Fibroblast of gingiva (primary cell): ENCODE measurements at regions not wholly inside any gene's neighbourhood (a gene's known extent, or its start where the extent isn't known, plus 50 kb on each side); places are given as distances from the start of the nearest gene placed in this dataset.
"Not testable (repeated sequence)": the region's sequence is repeated elsewhere in the genome, so short reads cannot be mapped to it uniquely, and the experiment has no call there.

Experiments
- DNase-seq: peaks from one replicate; pipeline ENCODE4 v3.0.0-alpha.2; 2011; ENCODE audit warnings: low read depth

DNA sequence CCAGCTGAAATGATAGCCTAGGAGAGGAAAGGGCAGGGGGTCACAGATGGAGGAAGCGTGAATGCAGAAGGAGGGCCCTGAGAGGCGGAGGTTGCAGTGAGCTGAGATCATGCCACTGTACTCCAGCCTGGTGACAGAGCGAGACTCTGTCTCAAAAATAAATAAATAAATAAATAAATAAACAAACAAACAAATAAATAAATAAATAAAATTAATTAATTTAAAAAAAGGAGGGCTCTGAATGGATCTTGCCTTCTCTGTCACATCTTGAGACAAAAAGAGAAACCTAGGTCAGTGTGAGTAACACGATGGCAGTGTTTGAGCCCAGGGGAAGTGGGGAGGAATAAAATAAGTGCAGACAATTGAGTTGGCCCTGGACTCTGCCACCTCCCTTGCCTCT is 182.3 kb upstream of the DAAM1 start:
- DNase-seq = not testable (repeated sequence)

DNA sequence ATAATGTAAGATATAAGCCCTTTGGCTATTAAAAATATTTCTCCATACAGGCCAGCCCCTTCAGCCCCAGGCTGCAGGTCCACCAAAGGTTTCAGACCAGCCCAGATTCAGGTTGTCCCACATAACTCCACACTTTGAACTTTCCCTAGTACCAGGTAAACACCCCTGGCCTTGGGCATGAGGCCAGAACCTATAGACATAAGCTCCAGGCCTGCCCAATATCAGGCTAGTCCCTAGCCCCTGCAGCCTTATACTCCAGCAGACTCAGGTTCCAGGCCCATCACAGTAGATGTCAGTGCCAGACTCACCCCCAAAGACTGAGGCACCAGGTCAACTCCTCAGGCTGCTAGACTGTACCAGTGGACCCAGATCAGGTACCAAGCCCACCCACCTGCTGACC is 178.5 kb upstream of the DAAM1 start:
- no peak for DNase-seq

DNA sequence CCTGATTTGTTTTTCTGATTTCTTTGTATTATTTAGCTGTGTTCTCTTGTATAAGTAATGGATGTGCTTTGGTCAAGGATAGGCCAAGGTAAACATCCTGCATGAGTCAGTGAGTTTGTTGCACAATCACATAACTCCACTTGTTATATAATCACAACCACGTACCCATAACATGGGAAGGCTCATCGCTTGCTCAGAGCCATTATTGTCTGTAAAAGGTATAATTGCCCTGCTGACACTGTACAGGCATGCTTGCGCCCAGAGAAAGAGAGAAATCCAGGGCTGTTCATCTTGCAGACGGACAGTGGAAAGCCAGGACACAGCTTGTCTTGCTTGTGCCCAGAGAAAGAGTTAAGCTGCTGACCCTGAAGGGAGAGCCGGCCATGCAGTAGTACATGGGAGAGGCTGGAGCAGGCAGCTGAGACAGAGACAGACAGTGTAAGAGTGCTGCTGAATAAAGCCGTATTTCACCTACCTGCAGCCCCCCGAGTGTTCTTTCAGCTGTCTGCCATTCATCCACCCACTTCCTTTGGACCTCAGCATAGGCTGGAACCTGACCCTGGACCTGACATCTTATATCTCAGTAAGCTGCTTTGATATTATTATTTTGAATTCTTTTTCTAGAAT is 174.7 kb upstream of the DAAM1 start:
- no peak for DNase-seq

DNA sequence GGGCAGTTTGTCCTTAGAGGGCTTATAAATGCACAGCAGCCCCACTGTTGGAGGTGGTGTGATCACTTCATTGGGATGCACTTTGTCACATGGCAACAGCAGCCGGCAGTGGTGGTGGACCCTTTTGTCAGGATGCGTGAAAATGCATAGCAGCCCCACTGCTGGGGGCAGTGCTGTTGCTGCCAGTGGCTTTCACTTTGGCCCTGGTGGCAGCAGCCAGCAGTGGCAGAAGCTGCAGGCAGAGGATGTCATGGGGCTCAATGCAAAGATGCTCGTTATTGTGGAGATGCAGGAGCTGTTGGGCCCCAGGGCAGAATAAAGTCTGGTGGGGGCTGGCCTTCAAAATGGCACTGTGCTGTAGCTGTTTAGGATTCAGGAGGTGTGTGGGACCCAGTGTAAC is 173.0 kb upstream of the DAAM1 start:
- DNase-seq = no peak

DNA sequence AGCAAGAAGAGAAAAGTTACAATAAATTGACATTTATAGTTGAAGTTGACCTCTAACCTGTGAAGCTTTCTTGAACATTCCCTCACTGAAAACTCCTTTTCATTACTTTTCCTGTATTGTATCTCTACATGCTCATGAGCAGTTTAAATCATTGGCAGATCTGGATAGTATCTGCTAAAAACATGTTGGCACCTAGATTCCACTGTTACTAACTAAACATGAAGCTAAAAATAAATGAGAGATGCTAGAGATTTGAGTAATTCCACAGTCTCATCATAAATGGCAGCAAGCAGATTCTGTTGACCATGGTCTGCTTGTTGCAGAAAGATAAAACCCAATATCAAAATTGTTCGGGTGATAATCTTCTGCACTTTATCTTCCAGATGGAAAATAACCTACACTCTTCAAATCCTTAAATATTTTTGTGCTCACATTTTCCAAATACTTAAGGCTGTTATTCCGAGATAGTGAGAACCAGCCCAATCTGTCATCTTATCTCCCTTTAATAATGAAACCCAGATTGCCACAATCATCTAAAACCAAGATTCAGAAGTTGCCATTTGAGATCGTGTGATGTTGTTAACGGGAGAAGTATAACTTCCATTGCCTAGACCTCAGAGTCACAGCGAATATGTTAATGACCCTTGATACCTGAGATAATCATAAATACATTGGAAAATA is 171.0 kb upstream of the DAAM1 start:
- DNase-seq = no peak

DNA sequence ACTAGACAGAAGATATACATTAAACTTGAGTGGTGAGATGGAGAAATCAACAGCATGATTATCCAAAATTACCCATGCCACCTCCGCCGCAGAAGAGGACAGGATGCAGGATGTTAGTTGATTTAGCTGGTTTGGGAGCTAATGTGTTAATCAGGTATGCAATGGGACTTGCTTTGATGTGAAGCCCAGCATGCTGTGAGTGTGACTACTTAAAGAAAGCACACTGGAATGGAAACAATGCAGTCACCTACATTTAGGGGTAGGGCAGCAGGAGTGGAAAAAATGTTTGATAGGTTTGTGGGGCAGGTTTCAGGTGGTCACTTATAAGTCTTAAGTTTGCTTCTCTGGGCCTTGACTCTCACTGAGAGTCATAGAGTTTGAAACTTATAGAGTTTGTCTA is 170.0 kb upstream of the DAAM1 start:
- no peak for DNase-seq

DNA sequence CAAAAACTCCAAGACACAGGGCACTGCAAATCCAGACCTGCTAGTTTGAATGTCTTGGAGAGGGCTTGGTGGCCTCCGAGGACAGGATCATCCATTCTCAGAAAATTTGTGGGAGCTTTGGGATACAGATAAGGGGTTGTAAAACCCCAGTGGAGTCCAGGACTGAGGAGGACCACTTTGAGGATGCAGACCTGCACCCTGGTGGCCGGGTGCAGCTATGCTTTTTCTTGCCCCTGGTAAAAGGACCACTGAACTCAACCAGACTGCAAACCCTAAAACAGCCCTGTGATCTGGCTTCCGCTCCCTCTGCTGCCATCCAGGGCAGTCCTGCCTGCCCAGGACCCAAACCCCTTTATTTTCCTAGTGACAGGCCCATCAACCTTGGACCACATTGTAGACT is 169.5 kb upstream of the DAAM1 start:
- no peak for DNase-seq

DNA sequence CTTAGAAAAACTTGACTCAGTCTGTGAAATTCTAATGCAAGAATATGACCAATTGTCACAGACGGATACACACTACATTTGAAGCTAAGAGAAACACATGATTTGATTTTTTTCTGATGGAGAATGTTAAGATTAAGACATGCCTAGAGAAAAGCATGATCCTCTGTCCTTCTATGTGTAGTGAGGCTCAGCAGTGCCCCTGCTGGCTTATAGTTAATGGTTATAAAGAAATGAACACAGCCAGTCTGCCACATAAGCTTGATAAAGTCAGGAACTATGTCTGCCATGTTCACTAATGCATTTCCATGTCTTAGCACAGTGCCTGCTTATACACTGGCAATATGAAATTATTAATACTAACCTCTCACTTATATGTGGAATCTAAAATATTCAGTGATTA is 168.1 kb upstream of the DAAM1 start:
- DNase-seq = peak; percentile 26

DNA sequence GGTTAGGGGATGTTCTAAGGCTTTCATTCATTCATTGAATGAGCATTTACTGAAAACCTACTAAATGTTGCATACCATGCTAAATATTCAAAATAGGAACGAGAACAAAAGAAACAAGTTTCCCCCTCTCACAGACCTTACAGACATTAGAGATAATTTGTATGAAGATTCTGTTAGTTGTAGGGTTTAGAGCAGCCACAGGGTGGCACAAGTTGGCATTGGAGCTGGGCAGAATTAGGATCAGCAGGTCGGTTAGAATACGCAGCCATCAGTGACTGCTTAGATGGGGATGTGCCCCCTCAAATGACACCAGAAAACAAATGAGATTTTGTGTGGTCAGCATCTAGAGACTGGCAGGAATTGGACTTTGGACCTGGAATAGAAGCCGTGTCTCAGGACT is 166.3 kb upstream of the DAAM1 start:
- no peak for DNase-seq

DNA sequence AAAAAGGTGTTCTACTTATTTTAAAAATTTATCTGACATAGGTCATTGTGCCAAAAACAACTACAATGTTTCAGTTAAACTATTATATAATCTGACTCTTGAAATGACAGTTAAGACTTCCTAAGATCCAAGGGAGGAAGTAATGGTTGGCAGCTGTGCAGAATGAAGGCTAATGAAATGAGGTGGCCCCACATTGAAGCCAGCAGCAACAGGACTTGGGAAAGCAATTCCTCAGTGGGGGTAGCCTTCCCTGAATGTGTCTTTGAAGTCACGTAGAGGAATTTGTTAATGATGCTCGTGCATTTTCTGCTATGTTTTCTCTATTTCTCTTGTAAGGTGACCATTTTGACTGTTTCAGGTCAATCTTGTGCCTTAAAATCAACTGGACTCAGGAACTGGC is 162.4 kb upstream of the DAAM1 start:
- no peak for DNase-seq

DNA sequence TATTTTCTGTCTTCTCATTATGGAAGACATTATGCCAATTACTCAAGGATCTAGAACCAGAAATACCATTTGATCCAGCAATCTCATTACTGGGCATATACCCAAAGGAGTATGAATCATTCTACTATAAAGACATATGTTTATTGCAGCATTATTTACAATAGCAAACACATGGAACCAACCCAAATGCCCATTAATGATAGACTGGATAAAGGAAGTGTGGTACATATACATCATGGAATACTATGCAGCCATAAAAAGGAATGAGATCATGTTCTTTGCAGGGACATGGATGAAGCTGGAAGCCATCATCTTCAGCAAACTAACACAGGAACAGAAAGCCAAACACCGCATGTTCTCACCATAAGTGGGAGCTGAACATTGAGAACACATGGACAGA is 161.8 kb upstream of the DAAM1 start:
- DNase-seq = peak; percentile 14

DNA sequence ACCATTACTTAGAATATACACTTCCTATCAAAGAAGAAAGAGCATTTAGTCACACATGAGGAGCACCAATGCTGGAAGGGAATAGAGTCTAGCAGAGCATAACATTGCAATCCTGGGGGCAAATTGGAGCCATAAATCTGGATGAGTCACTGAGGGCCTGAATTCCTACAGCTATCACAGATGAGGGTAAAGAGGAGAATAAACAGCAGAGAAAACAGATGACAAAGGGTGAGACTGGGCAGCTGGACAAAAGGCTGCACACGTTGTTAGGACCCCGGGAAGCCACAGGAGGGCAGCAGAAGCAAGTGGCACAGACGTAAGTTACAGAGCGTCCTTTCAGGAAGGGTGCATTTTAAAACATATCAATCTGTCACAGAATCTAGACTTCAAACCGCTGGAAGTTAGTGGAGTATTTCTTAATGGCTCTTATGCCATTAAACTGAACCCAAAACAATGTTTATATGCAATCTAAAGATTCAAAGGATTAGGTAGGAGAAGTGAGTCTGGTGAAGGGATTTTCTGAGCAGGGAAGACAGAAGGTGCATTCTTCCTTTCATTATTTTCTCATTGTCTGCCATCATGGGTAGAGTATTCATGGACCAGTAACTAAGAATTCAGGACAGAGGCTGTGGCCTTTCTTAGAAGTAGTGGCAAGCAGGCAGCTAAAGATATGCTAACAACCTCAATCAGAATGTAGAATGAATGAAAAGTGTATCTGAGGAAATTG is 159.8 kb upstream of the DAAM1 start:
- DNase-seq = peak; percentile 78

DNA sequence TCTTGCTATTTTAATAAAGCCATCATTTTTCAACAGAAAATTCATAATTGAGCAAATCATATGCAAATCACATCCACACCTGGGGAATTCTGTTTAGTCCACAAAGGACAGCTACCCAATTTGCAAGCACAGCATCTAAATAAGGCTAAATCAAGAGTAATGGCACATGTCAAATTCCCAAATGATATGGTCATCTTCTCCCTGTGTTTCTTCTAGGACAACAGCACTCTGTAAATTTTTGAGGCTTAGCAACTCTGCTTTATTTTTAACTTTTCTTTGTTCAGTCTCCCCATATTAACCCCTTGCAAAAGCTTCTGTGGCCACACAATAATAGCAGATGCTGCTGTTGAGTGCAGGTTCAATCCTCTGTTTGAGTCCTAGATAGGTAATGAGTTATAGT is 155.6 kb upstream of the DAAM1 start:
- DNase-seq = no peak

DNA sequence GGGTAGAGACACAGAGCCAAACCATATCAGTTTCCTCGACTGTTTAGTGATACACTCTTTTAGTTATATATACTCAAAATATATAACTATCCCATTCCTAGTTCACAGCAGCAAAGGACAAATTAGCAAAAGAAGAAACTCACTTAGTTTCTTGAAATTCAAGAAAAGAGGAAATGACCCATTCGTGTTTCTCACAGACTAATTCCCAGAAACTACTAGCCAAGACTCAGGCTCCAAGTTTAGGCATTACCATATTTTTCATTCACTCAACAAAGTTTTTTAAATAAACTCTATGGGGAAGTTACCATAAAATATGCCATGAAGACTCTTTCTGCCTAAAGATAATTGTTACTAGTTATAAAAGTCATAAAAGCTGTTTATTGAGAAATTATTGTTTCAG is 152.3 kb upstream of the DAAM1 start:
- no peak for DNase-seq

DNA sequence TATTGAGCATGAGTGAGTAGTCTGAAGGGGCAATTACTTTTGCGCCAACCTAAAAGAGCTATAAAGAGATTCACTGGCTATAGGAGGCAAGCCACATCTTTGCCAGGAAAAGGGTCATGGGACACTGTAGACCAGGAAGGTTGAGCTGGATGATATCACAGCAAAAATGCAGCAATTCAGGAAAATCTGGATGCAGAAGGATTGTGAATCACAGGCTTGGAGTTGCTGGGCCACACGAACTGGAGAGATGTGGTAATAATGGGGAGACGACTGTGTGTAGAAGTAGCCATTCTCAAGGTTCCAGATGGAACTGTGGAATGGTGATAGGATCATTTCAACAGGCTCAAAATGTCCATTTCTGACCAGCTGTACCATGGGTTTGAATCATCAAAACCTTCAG is 151.4 kb upstream of the DAAM1 start:
- DNase-seq = no peak

DNA sequence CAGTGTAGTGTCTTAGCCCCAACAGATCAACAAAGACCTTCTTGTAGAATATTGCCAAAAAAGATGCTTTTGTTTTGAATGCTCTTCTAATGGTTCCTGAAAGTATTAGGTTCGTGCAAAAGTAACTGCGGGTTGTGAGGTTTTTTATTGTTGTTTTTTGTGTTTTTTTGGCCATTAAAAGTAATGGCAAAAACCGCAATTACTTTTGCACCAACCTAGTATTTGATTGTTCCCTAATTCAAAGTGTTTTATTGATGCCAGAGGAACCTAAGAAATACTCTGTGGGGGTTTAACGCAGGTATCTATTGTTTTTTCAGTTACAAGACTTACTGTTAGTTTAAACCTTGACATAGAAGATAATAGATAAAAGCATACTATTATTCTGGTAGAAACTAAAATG is 150.8 kb upstream of the DAAM1 start:
- no peak for DNase-seq

DNA sequence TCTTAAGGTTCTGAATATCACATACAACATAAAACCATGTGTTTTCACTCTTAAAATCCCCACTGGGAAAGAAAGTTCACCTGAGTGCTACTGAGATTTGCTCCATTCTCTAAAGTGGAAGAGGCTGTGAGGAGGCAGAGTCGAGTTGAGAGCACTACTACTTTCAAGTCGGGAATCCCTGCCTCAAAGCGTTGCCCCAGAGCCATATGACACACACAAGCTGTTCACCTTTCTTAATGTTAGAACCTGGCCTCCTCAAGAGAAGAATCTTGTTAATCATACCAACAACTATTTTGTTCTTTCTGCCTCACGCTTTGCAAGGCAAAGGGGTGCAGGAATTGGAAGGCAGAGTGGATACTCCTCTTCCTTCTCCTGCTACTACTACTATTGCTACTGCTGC is 149.7 kb upstream of the DAAM1 start:
- DNase-seq = no peak

DNA sequence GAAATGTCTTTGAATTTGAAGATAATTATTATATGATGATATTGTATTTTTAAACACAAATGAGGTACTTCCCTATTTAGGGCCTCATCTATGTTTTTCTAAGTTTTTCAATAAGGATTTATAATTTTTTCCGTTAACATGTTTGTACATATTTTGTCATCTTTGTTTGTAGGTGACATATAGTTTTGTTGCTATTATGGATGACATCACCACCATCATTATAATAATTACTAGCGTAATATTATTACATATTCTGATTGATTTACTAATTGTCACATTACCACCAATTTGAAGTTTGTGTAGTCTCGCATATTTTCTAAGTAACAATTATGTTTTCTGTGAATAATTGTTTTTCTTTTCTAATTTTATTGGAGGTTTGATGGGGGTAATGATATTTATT is 147.2 kb upstream of the DAAM1 start:
- DNase-seq = no peak

DNA sequence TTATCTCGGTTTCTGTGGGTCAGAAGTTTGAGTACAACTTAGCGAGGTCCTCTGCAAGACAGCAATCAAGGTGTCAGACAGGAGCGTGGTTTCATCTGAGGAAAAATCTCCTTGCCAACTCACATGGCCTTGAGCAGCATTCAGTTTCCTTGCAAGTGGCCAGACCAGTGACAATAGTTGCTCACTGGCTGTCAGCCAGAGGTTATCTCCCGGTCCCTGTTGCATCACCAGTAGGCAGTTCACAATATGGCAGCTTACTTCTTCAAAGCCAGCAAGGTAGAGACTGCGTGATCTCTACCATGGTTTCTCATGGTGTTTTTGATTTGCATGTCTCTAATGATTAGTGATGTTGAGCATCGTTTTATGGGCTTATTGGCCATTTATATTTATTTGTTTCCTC is 143.8 kb upstream of the DAAM1 start:
- DNase-seq = no peak

DNA sequence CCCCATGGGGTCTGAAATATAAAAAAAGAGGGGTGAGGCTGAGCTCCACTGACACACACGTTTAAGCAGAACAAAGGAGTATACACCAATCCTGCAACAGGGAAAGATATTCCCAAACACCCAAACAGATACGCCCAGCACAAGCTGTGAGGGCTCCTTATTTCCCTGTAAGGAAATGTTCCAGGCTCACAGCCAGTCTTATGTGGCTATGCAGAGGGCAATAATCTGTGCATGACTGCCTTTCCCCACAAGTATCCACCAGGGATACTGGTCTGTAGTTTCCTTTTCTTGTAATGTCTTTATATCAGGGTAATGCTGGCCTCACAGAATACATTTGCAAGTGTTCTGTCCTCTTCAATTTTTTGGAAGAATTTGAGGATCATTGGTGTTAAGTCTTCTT is 141.7 kb upstream of the DAAM1 start:
- no peak for DNase-seq

DNA sequence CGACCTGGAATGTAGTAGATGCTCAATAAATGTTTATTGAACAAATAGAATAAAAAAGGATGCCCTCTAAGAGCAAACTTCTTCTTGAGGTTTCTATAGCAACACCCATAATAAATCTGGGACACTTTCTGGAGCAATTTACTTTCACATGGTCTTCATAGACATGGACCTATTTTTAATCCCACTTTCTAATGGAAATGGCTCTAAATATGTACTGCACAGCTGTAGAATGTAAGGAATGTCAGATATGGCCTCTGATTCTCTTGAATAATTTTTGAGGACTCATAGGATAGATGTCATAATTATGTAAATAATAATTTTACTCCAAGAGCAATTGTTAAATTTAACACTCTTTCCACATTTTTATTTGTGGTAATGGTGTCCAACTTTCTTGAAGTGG is 133.5 kb upstream of the DAAM1 start:
- DNase-seq = no peak

DNA sequence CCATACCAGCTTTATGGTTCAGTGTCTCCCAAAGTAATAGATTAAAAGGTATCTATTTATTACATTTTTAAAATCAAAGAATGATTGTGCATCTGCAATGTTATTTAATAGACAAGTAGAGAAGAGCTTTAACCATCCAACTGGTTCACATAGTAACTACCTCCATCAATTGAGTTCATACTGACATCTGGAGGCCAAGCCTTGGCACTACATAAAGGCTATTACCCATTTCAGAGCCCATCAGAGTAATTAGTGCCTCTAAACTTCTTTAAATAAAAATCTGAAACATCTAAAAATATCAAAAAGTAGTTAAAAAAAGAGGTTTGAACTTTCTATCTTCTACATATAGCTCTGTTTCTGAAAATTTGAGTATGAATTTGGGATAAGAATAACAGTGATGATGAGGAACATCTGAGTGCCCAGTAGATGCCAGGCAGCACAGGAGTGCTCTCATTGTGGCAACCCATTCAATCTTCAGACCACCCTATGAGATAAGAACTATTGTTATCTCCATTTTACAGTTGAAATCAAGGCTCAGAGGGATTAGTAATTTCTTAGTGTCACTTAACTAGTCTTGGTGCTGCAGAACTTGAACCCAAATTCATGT is 132.9 kb upstream of the DAAM1 start:
- DNase-seq = peak; percentile 39

DNA sequence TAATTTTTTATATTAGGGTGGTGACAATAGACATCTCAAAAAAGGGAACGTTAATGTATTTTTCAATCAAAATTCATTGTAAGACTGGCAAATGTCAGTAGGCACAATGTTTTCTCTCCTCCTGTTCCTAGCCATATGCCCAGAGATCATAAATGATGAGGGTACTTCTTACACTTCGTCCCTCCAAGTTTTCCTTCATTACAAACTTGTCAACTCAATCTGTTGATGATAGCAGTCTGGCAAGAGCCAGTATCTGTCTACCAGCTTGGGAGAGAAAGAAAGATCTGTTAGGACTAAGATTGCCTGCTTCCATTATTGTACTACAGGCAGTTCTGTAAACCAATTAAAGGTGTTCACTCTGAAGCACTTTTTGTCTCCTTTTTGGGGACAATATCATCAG is 130.9 kb upstream of the DAAM1 start:
- no peak for DNase-seq
